ENCODE measurements at regions not wholly inside any gene's neighbourhood (a gene's known extent, or its start where the extent isn't known, plus 50 kb on each side); places are given as distances from the start of the nearest gene placed in this dataset.
"Not testable (repeated sequence)": the region's sequence is repeated elsewhere in the genome, so short reads cannot be mapped to it uniquely, and the experiment has no call there.

DNA sequence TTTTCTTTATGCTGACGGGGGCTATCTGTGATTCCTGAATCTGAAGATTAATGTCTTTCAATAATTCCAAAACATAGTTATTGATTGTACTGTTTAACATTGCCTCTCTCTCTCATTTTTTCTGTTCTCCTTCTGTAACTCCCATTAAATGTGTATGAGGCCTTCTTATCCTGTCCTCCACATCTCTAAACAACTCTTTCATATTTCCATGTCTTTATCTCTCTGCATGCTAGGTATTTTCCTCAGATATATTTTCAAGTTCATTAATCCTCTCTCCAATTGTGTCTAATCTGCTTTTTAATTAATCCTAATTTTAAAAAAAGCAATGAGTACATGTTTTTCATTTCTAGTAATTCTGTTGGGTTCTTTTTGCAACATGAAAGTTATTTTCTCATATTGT lies 173.2 kb downstream of the TLE3 start:
- in situ Hi-C loops (cut with HindIII; ENCODE audit: low sequenced_read_pairs), result no loop called here

DNA sequence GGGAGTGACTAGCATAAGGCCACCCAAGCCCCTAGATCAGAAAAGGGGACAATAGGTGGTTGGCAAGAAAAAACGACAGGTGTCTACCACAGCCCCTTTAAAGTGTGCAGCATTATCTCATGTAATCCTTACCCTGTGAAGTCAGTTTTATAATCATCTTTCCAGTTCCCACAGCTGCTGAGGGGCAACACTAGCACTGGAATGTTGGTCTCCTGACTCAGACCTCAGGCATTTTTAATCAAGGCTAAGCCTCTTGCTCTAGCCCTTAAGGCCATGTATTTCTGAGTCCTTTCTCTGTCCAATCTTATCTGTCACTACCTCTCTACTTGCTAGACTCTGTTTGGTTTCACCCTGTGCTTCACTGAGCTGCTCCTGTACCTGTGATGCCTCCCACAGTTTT lies 171.7 kb downstream of the TLE3 start:
- in situ Hi-C loops (cut with HindIII; ENCODE audit: low sequenced_read_pairs), result no loop called here

GRCh38 chr15:69926721-69927120 lies 171.0 kb downstream of the TLE3 start:
- in situ Hi-C loops (cut with HindIII; ENCODE audit: low sequenced_read_pairs), result no loop called here

DNA sequence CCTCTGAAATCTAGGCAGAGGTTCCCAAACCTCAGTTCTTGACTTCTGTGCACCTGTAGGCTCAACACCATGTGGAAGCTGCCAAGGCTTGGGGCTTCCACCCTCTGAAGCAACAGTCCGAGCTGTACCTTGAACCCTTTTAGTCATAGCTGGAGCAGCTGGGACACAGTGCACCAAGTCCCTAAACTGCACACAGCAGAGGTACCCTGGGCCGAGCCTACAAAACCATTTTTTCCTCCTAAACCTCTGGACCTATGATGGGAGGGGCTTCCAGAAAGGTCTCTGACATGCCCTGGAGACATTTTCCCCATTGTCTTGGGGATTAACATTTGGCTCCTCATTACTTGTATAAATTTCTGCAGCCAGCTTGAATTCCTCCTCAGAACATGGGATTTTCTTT lies 168.8 kb downstream of the TLE3 start:
- in situ Hi-C loops (cut with HindIII; ENCODE audit: low sequenced_read_pairs), result not testable (repeated sequence)

DNA sequence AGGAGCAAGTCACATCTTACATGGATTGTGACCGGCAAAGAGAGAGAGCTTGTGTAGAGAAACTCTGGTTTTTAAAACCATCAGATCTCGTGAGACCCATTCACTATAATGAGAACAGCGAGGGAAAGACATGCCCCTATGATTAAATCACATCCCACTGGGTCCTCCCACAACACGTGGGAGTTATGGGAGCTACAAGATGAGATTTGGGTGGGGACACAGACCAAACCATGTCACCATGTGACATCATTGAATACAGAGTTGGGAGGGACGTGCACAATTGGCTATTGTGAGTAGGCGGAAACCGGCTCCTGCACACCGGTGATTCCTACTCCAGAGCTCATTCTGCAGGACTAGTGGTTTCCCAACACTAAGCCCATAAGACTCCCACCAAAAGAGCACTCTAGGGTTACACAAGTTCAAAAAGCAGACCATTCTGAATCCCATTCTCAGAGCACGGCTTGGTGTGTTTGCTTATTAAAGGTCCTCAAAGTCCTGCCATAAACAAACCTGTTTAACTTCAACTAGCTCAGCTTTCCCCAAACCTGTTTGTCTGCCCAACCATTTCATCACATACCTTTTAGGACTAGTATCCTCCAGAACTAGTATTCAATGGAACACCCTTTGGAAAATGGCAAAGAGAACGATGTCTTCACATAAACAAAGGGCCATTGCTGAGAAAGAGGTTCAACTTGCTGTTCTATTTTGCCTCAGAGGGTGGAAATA lies 167.6 kb downstream of the TLE3 start:
- in situ Hi-C loops (cut with HindIII; ENCODE audit: low sequenced_read_pairs), result no loop called here

GRCh38 chr15:69930754-69931153 lies 167.0 kb downstream of the TLE3 start:
- in situ Hi-C loops (cut with HindIII; ENCODE audit: low sequenced_read_pairs), result no loop called here

DNA sequence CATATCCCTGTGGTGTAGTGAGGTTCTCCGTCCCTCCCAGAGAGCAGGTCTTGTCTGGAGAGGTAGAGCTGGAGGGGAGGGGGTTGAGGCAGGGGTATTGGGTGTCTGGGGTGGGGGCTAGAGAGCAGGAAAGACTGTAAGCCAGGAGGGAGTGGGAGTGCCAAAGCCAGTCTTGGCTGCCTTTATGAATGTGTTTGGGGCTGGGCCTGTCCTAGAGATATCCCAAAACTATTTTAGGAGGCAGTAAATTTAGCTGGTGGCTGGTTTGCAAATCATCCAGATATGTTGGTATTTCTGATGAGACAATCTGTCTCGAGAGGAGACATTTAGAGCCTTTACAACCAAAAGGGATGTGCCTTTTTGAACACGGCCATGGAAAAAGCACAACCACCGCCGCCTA lies 166.6 kb downstream of the TLE3 start:
- in situ Hi-C loops (cut with HindIII; ENCODE audit: low sequenced_read_pairs), result no loop called here

- in situ Hi-C loops (cut with HindIII; ENCODE audit: low sequenced_read_pairs), result no loop called here
Observed at GRCh38 chr15:69934607-69935006, 163.1 kb downstream of the TLE3 start.

- in situ Hi-C loops (cut with HindIII; ENCODE audit: low sequenced_read_pairs), result no loop called here
Observed at GRCh38 chr15:69939513-69940440, 157.9 kb downstream of the TLE3 start.

DNA sequence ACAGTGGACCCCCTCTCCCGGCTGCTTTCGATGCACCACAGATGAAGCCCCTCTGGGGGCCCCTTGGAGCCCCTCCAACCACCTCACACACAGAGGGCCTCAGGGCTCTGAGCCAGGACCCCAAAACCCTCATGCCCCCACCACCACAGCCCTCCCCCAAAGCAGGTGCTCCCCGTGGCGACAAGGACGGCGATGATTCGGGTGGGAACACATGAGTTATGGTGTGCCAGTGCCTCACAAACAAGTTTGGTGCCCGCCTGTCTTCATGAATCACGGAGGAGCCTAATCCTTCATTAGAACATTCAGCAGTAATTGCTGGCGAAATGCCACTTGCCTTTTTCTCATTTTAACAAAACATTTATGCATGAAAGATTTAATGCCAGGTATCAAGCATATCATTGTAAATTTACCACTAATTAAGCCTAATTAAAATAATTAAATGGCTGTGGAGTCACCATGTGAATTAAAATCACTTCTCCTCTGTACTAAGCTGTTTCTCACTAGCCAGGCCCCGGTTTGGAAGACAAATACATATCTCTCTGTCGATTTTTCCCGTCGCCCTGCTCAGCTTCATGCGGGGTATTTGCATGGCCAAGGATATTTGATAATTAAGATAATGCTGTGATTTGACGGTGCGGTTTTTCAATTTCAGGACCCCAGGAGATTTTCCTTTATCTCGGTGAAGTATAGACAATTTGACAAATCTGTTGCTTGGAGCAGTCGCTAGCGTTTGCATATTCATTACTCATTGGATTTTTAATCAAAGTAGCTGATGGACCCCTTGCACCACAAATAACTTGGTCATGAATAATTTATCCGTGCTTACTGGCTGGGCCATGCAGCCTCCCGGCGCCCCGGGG lies 157.0 kb downstream of the TLE3 start:
- in situ Hi-C loops (cut with HindIII; ENCODE audit: low sequenced_read_pairs), result no loop called here

GRCh38 chr15:69941301-69941605 lies 156.5 kb downstream of the TLE3 start:
- in situ Hi-C loops (cut with HindIII; ENCODE audit: low sequenced_read_pairs), result no loop called here

DNA sequence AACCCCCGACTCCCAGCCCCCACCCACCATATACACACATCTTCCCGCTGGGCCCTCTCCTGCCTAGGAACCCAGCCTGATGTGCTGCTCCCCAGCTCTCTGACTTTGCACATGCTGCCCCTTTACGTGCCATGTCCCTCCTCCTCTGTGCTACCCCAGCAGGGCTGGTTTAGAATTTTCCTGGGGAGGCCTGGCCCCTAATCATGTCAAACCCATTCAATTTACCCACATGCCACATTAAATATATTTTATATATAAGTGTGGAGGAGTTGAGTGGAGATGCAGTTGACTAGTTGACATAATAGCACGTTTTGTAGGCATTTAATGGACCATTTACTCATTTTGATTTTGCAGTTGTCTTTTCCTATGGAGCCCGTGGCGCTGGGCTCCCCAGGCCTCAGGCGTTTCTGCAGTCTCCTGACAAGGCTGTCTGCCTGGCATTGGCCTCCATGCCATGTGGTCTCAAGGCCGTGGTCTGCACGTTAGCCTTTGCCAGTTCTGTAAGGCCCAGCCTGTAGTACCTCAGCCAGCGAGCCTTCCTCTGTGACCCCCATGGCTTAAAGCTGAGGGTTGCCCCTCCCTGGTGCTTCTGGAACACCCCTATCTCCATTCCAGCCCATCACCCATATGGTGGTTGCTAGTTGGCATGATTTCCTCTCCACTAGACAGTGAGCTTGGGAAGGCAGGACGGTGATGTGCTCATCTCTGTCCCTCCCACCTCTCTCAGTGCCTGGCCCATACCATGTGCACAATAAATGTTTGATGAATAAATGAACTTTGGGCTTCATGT lies 155.8 kb downstream of the TLE3 start:
- in situ Hi-C loops (cut with HindIII; ENCODE audit: low sequenced_read_pairs), result no loop called here

DNA sequence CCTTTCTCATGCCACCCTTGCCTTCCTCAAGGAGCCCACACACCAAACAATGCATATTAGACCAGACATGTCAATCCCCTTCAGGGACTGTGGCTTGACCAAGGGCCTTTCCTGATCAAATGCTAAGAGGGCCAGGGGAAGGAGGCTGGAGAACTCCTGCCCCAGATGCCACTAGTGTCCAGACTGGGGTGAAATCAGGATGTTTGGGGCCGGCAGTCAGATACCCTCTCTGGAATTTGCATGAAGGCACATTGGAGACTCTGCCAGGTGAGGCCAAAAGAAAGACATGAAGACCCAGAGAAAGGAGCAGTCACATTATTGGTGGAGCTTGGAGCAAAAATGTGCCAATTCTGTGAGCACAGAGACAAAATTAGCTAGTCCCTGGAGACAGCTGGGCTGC lies 154.1 kb downstream of the TLE3 start:
- in situ Hi-C loops (cut with HindIII; ENCODE audit: low sequenced_read_pairs), result no loop called here

- in situ Hi-C loops (cut with HindIII; ENCODE audit: low sequenced_read_pairs), result no loop called here
Observed at GRCh38 chr15:69945729-69946128, 152.0 kb downstream of the TLE3 start.

DNA sequence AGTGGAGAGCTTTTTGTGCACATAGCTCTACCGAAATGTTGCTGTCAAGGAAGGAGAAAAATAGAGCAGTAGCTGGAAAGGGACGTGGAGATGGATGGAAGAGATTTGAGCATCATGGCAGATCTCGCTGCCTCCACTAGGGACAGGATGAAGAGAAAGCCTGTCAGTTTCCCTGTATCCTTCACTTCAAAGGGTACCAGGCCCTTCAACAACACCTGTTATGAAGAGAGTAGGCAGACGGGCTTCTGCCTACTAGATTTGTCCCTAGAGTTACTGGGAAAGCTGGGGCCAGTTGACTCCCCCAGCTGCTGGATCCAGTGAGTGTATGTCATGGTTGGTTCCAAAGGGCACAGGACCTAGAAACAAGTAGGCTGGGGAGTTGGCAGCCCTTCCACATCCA lies 150.8 kb downstream of the TLE3 start:
- in situ Hi-C loops (cut with HindIII; ENCODE audit: low sequenced_read_pairs), result no loop called here

- in situ Hi-C loops (cut with HindIII; ENCODE audit: low sequenced_read_pairs), result no loop called here
Observed at GRCh38 chr15:69947394-69947793, 150.3 kb downstream of the TLE3 start.

- in situ Hi-C loops (cut with HindIII; ENCODE audit: low sequenced_read_pairs), result no loop called here
Observed at GRCh38 chr15:69949485-69949884, 148.2 kb downstream of the TLE3 start.

GRCh38 chr15:69951256-69951897 lies 146.3 kb downstream of the TLE3 start:
- in situ Hi-C loops (cut with HindIII; ENCODE audit: low sequenced_read_pairs), result no loop called here

GRCh38 chr15:69951898-69952555 lies 145.7 kb downstream of the TLE3 start:
- in situ Hi-C loops (cut with HindIII; ENCODE audit: low sequenced_read_pairs), result no loop called here

- in situ Hi-C loops (cut with HindIII; ENCODE audit: low sequenced_read_pairs), result no loop called here
Observed at GRCh38 chr15:69953051-69953450, 144.7 kb downstream of the TLE3 start.
